Muscle layer of colon (tissue), 2 donors: ENCODE measurements at regions not wholly inside any gene's neighbourhood (a gene's known extent, or its start where the extent isn't known, plus 50 kb on each side); places are given as distances from the start of the nearest gene placed in this dataset.

Source experiments
- H3K27ac ChIP-seq: one replicate; pipeline ENCODE4 v1.7.0; 2013; ENCODE audit warnings: low read depth, mild to moderate bottlenecking, low read length, moderate library complexity
- H3K27me3 ChIP-seq, 2 donors: one replicate each; pipeline ENCODE4 v1.7.0; 2013; ENCODE audit warnings: low read length in 2 of 2, mild to moderate bottlenecking in 2 of 2; ENCODE audit not compliant: insufficient read depth in 2 of 2, control insufficient read depth in 1 of 2
- H3K36me3 ChIP-seq: one replicate; pipeline ENCODE4 v1.7.0; 2013; ENCODE audit warnings: mild to moderate bottlenecking, low read length; ENCODE audit not compliant: insufficient read depth
- H3K4me1 ChIP-seq: one replicate; pipeline ENCODE4 v1.7.0; 2013; ENCODE audit warnings: mild to moderate bottlenecking, low read length; ENCODE audit not compliant: insufficient read depth
- H3K4me3 ChIP-seq, 2 donors: one replicate each; pipeline ENCODE4 v1.7.0; 2013; ENCODE audit warnings: low read length in 2 of 2, low read depth in 1 of 2, mild to moderate bottlenecking in 1 of 2, moderate library complexity in 1 of 2
- H3K9ac ChIP-seq: one replicate; pipeline ENCODE4 v1.7.0; 2013; ENCODE audit warnings: low read length
- H3K9me3 ChIP-seq: one replicate; pipeline ENCODE4 v1.7.0; 2013; ENCODE audit warnings: mild to moderate bottlenecking, low read length
- donor health status: abdominal sarcoma.
- donor health status: Adenocarcinoma of cecum.

DNA sequence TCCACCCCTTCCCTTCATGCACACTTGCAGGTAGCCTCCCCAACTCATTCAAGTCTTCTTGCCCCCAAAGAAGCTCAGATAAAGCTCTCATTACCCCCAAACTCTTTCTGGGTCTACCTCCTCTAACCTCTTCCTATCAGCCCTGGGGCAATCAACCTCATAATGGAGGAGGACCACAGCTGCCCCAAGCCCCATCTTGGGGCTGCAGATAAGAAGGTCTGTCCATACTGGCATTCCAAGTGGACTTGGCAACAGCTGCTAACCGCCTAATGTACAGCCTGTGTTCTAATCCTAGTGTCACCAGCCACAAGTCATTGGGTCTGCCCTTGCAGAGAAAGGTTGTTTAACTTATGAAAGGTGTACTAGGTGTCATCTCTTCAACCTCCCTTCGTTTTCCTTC lies 107.4 kb upstream of the ADGRF1 start:
- no peaks in the 10 kb centered on the region for H3K36me3 ChIP-seq

DNA sequence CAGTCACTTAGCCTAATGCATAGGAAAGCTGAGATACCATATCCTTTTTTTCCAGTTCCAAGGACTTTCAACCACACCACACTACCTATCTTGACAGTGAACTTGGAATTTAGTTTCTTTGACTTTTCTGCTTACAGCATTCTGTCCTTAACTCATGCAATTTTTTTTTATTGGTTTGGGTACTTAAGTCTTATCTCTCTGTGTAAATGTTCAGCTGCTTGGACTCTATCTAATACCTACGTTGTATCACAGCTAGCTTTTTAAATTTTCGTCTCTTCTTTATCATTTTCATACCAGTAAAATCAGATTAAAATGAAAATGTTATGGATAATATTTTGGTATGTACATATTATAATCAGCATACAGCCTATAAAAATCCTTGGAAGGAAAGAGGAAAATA lies 106.9 kb upstream of the ADGRF1 start:
- Histone ChIP-seq H3K4me1 (peaks cover 24% of the 10 kb centered on the region), H3K9ac (no peak overlapping the region), H3K27me3 (no peaks in the 10 kb centered on the region), H3K9me3 (no peaks in the 10 kb centered on the region), H3K4me3 (no peak overlapping the region), H3K36me3 (no peaks in the 10 kb centered on the region), H3K27ac (no peak overlapping the region)

More for the DNA sequence above, 107.4 kb upstream of the ADGRF1 start:
- peaks cover 24% of the 10 kb centered on the region for H3K4me1 ChIP-seq
- no peaks in the 10 kb centered on the region for H3K27me3 ChIP-seq
- no peak overlapping the region for H3K4me3 ChIP-seq
- no peak overlapping the region for H3K27ac ChIP-seq
- no peaks in the 10 kb centered on the region for H3K9me3 ChIP-seq
- H3K9ac ChIP-seq, result no peak overlapping the region

DNA sequence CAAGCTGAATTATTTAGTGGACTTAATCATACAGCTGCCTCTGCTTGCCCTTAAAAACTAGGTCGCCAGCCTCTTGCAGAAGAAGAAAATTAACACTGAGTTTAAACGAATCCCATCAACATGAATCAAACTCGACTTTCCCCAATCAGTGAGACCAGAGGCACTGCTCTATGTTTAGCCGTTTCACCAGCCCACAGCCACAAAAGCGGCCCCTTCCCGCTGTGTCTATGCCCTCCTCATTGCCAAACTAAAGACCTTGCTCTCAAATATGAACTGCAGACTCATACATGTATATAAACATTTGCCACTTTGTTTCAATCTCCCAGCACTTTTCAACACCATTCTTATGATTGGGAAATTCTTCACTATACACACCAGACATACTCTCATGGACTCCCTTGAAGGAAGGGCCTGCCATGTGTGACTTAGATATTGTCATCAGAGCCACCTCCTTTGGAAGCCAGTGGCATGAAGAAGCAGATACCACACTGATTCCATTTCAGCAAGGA lies 105.8 kb upstream of the ADGRF1 start:
- H3K9ac ChIP-seq, result no peak overlapping the region
- H3K27me3 ChIP-seq, result no peaks in the 10 kb centered on the region
- no peaks in the 10 kb centered on the region for H3K36me3 ChIP-seq
- H3K9me3 ChIP-seq, result no peaks in the 10 kb centered on the region
- peaks cover 24% of the 10 kb centered on the region for H3K4me1 ChIP-seq
- no peak overlapping the region for H3K27ac ChIP-seq
- H3K4me3 ChIP-seq, result no peak overlapping the region

- Histone ChIP-seq H3K4me3 (no peak overlapping the region), H3K27ac (no peak overlapping the region), H3K9me3 (no peaks in the 10 kb centered on the region), H3K36me3 (no peaks in the 10 kb centered on the region), H3K27me3 (no peaks in the 10 kb centered on the region), H3K4me1 (peaks cover 24% of the 10 kb centered on the region), H3K9ac (no peak overlapping the region)
Measured at GRCh38 chr6:47147175-47147727, 105.1 kb upstream of the ADGRF1 start.

GRCh38 chr6:47146431-47147174 lies 104.5 kb upstream of the ADGRF1 start:
- H3K4me1 ChIP-seq, result peaks cover 24% of the 10 kb centered on the region
- H3K4me3 ChIP-seq, result no peak overlapping the region
- H3K9me3 ChIP-seq, result no peaks in the 10 kb centered on the region
- no peaks in the 10 kb centered on the region for H3K27me3 ChIP-seq
- H3K9ac ChIP-seq, result no peak overlapping the region
- no peak overlapping the region for H3K27ac ChIP-seq
- no peaks in the 10 kb centered on the region for H3K36me3 ChIP-seq

- H3K9me3 ChIP-seq, result no peaks in the 10 kb centered on the region
- no peaks in the 10 kb centered on the region for H3K27me3 ChIP-seq
- no peak overlapping the region for H3K27ac ChIP-seq
- H3K4me3 ChIP-seq, result no peak overlapping the region
- no peaks in the 10 kb centered on the region for H3K36me3 ChIP-seq
- H3K4me1 ChIP-seq, result peaks cover 24% of the 10 kb centered on the region
- H3K9ac ChIP-seq, result no peak overlapping the region
Measured at GRCh38 chr6:47145212-47145611, 103.1 kb upstream of the ADGRF1 start.

DNA sequence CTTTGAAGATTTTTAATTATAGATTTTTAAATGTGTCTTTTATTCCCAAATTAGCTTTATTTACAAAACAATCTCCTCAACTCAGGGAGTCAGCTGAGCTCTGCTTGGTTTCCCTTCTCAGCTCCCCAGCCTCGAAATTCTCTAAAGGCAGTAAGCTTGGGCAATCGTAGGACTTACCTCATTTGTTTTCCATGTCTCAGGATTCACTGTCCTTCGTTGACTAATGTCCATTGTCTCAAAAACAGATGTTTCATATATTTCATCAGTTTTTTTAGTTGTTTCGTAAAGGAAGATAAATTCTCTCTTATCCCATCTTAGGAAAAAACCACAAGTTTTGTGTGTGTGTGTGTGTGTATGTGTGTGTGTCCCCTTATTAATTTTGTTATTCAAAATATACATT lies 102.2 kb upstream of the ADGRF1 start:
- H3K9ac ChIP-seq, result no peak overlapping the region
- no peaks in the 10 kb centered on the region for H3K36me3 ChIP-seq
- H3K27ac ChIP-seq, result no peak overlapping the region
- H3K9me3 ChIP-seq, result no peaks in the 10 kb centered on the region
- H3K4me3 ChIP-seq, result no peak overlapping the region
- H3K4me1 ChIP-seq, result peaks cover 24% of the 10 kb centered on the region
- H3K27me3 ChIP-seq, result no peaks in the 10 kb centered on the region

DNA sequence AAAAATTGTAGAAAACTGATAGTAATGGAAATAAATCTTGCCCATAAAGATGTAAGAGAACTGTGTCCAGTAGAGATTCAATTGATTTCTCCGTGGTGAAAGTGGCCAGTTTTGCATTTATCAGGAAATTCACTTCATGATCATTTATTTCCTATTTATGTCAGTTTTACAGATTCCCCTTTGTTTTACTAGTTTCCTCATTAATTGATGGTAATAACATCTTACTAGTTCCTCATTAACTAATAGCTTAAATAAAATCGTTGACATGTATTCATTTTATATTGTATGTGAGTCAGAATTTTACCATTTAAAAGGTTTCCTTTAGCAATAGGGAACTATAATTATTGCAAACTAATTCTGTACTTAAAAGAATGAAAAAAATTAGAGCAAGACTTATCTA lies 99.8 kb upstream of the ADGRF1 start:
- no peak overlapping the region for H3K27ac ChIP-seq
- no peak overlapping the region for H3K4me3 ChIP-seq
- peaks cover 13% of the 10 kb centered on the region for H3K4me1 ChIP-seq
- H3K9me3 ChIP-seq, result no peaks in the 10 kb centered on the region
- H3K36me3 ChIP-seq, result no peaks in the 10 kb centered on the region
- no peaks in the 10 kb centered on the region for H3K27me3 ChIP-seq
- no peak overlapping the region for H3K9ac ChIP-seq

- H3K9ac ChIP-seq, result no peak overlapping the region
- no peaks in the 10 kb centered on the region for H3K9me3 ChIP-seq
- peaks cover 7% of the 10 kb centered on the region for H3K4me1 ChIP-seq
- no peak overlapping the region for H3K4me3 ChIP-seq
- no peaks in the 10 kb centered on the region for H3K27me3 ChIP-seq
- H3K27ac ChIP-seq, result no peak overlapping the region
- no peaks in the 10 kb centered on the region for H3K36me3 ChIP-seq
Measured at GRCh38 chr6:47141171-47141570, 99.0 kb upstream of the ADGRF1 start.

GRCh38 chr6:47138046-47138445 lies 95.9 kb upstream of the ADGRF1 start:
- no peaks in the 10 kb centered on the region for H3K36me3 ChIP-seq
- no peaks in the 10 kb centered on the region for H3K9me3 ChIP-seq
- no peaks in the 10 kb centered on the region for H3K27me3 ChIP-seq
- no peak overlapping the region for H3K27ac ChIP-seq
- no peak overlapping the region for H3K4me3 ChIP-seq
- no peak overlapping the region for H3K9ac ChIP-seq
- H3K4me1 ChIP-seq, result peaks cover 8% of the 10 kb centered on the region

GRCh38 chr6:47137073-47137472 lies 94.9 kb upstream of the ADGRF1 start:
- H3K4me1 ChIP-seq, result peaks cover 16% of the 10 kb centered on the region
- no peaks in the 10 kb centered on the region for H3K36me3 ChIP-seq
- no peaks in the 10 kb centered on the region for H3K9me3 ChIP-seq
- no peak overlapping the region for H3K9ac ChIP-seq
- H3K27ac ChIP-seq, result no peak overlapping the region
- no peaks in the 10 kb centered on the region for H3K27me3 ChIP-seq
- H3K4me3 ChIP-seq, result no peak overlapping the region

GRCh38 chr6:47135772-47136171 lies 93.6 kb upstream of the ADGRF1 start:
- no peak overlapping the region for H3K9ac ChIP-seq
- H3K27me3 ChIP-seq, result no peaks in the 10 kb centered on the region
- H3K9me3 ChIP-seq, result no peaks in the 10 kb centered on the region
- H3K27ac ChIP-seq, result no peak overlapping the region
- no peaks in the 10 kb centered on the region for H3K36me3 ChIP-seq
- H3K4me1 ChIP-seq, result peaks cover 17% of the 10 kb centered on the region
- no peak overlapping the region for H3K4me3 ChIP-seq
